ENCODE measurements at regions not wholly inside any gene's neighbourhood (a gene's known extent, or its start where the extent isn't known, plus 50 kb on each side); places are given as distances from the start of the nearest gene placed in this dataset.

- Mint-ChIP-seq H3K36me3 (no peaks in the 10 kb centered on the region), H3K9me3 (no peaks in the 10 kb centered on the region), H3K27me3 (ENCODE audit: low read depth) (no peaks in the 10 kb centered on the region), H3K27ac (no peak overlapping the region), H3K4me1 (peaks cover 2% of the 10 kb centered on the region), H3K4me3 (no peak overlapping the region)
- no peak for TF ChIP-seq CTCF (IDR thresholded peaks at IDR 0.05; ENCODE audit: unreplicated experiment)
- DNase-seq (ENCODE audit: low spot score in 2 of 2, unreplicated experiment in 2 of 2), result no peak
These were observed 79.8 kb upstream of the TLL1 start for GRCh38 chr4:165793236-165793635.

GRCh38 chr4:165794834-165795233 lies 78.2 kb upstream of the TLL1 start:
- TF ChIP-seq CTCF (IDR thresholded peaks at IDR 0.05; ENCODE audit: unreplicated experiment), result no peak
- Mint-ChIP-seq H3K27ac (no peak overlapping the region), H3K36me3 (no peaks in the 10 kb centered on the region), H3K4me1 (peaks cover 2% of the 10 kb centered on the region), H3K27me3 (ENCODE audit: low read depth) (no peaks in the 10 kb centered on the region), H3K9me3 (no peaks in the 10 kb centered on the region), H3K4me3 (no peak overlapping the region)
- DNase-seq (ENCODE audit: low spot score in 2 of 2, unreplicated experiment in 2 of 2), result no peak

- Mint-ChIP-seq H3K36me3 (no peaks in the 10 kb centered on the region), H3K4me3 (no peak overlapping the region), H3K27ac (no peak overlapping the region), H3K27me3 (ENCODE audit: low read depth) (no peaks in the 10 kb centered on the region), H3K9me3 (no peaks in the 10 kb centered on the region), H3K4me1 (no peaks in the 10 kb centered on the region)
- DNase-seq (ENCODE audit: low spot score in 2 of 2, unreplicated experiment in 2 of 2), result no peak
- TF ChIP-seq CTCF (IDR thresholded peaks at IDR 0.05; ENCODE audit: unreplicated experiment), result no peak
These were observed 73.6 kb upstream of the TLL1 start for GRCh38 chr4:165799384-165799815.

GRCh38 chr4:165802452-165802851 lies 70.6 kb upstream of the TLL1 start:
- H3K4me3 Mint-ChIP-seq, result no peak overlapping the region
- H3K36me3 Mint-ChIP-seq, result no peaks in the 10 kb centered on the region
- H3K27me3 Mint-ChIP-seq (ENCODE audit: low read depth), result peaks cover 2% of the 10 kb centered on the region
- H3K27ac Mint-ChIP-seq, result no peak overlapping the region
- no peak for TF ChIP-seq CTCF (IDR thresholded peaks at IDR 0.05; ENCODE audit: unreplicated experiment)
- no peaks in the 10 kb centered on the region for H3K9me3 Mint-ChIP-seq
- H3K4me1 Mint-ChIP-seq, result no peaks in the 10 kb centered on the region
- DNase-seq (ENCODE audit: low spot score in 2 of 2, unreplicated experiment in 2 of 2), result no peak

GRCh38 chr4:165803005-165803404 lies 70.0 kb upstream of the TLL1 start:
- peaks cover 2% of the 10 kb centered on the region for H3K27me3 Mint-ChIP-seq (ENCODE audit: low read depth)
- TF ChIP-seq CTCF (IDR thresholded peaks at IDR 0.05; ENCODE audit: unreplicated experiment), result no peak
- no peak for DNase-seq (ENCODE audit: low spot score in 2 of 2, unreplicated experiment in 2 of 2)
- H3K36me3 Mint-ChIP-seq, result no peaks in the 10 kb centered on the region
- no peaks in the 10 kb centered on the region for H3K4me1 Mint-ChIP-seq
- no peak overlapping the region for H3K4me3 Mint-ChIP-seq
- no peak overlapping the region for H3K27ac Mint-ChIP-seq
- H3K9me3 Mint-ChIP-seq, result no peaks in the 10 kb centered on the region

GRCh38 chr4:165805406-165805805 lies 67.6 kb upstream of the TLL1 start:
- Mint-ChIP-seq H3K27me3 (ENCODE audit: low read depth) (peaks cover 2% of the 10 kb centered on the region), H3K36me3 (no peaks in the 10 kb centered on the region)
- no peak for TF ChIP-seq CTCF (IDR thresholded peaks at IDR 0.05; ENCODE audit: unreplicated experiment)

More at GRCh38 chr4:165805406-165805805, 67.6 kb upstream of the TLL1 start:
- Mint-ChIP-seq H3K9me3 (no peaks in the 10 kb centered on the region), H3K4me3 (no peak overlapping the region), H3K4me1 (no peaks in the 10 kb centered on the region), H3K27ac (no peak overlapping the region)
- DNase-seq (ENCODE audit: low spot score in 2 of 2, unreplicated experiment in 2 of 2), result no peak
